NB4 (cell line): ENCODE measurements at regions not wholly inside any gene's neighbourhood (a gene's known extent, or its start where the extent isn't known, plus 50 kb on each side); places are given as distances from the start of the nearest gene placed in this dataset.

Experiments used
- CTCF ChIP-seq: IDR thresholded peaks from one replicate; pipeline ENCODE4 v1.5.1; 2012; ENCODE audit warnings: low read depth, low read length
- MAX ChIP-seq: IDR thresholded peaks from 2 replicates; pipeline ENCODE4 v1.6.1; 2011; ENCODE audit warnings: low read depth, low read length
- POLR2A ChIP-seq: IDR thresholded peaks from 2 replicates; pipeline ENCODE4 v1.6.1; 2011; ENCODE audit warnings: mild to moderate bottlenecking; ENCODE audit not compliant: insufficient read length; ENCODE audit errors: extremely low read depth

GRCh38 chr13:65603160-65603559, 1627.0 kb downstream of the PCDH9 start:
- TF ChIP-seq CTCF = no peak
- TF ChIP-seq POLR2A = no peak
- no peak for TF ChIP-seq MAX
